Thoracic aorta (tissue), 2 donors: ENCODE measurements at regions not wholly inside any gene's neighbourhood (a gene's known extent, or its start where the extent isn't known, plus 50 kb on each side); places are given as distances from the start of the nearest gene placed in this dataset.

Experiments
- ATAC-seq: fragments of 150-250 bp; one replicate; pipeline ENCODE4 v1.8.0; 2017; ENCODE audit warnings: low read depth; ENCODE audit not compliant: insufficient number of reproducible peaks, low FRiP score
- DNase-seq: peaks from one replicate; pipeline ENCODE4 v3.0.0-alpha.2; 2020; ENCODE audit warnings: low spot score
- H3K27ac ChIP-seq, 2 donors: fragments of 200-600 bp; sonication (generic); 1 replicate in 1 of 2; 2 replicates in 1 of 2; pipeline ENCODE4 v1.5.1; 2016; ENCODE audit warnings: mild to moderate bottlenecking in 2 of 2, moderate library complexity in 2 of 2
- H3K27me3 ChIP-seq: fragments of 200-600 bp; sonication (generic); replicated peaks from 2 replicates; pipeline ENCODE4 v1.6.0; 2016; ENCODE audit warnings: mild to moderate bottlenecking; ENCODE audit not compliant: insufficient read depth
- H3K36me3 ChIP-seq: fragments of 200-600 bp; sonication (generic); one replicate; pipeline ENCODE4 v1.5.1; 2016
- H3K4me1 ChIP-seq, 2 donors: fragments of 200-600 bp; sonication (generic); 1 replicate in 1 of 2; 2 replicates in 1 of 2; pipeline versions ENCODE4 v1.5.1 to v1.6.0; 2016; ENCODE audit warnings: low read depth in 2 of 2, mild to moderate bottlenecking in 1 of 2; ENCODE audit not compliant: control insufficient read depth in 1 of 2
- H3K4me3 ChIP-seq: fragments of 200-600 bp; sonication (generic); 2 replicates; pipeline ENCODE4 v1.5.1; 2016; ENCODE audit warnings: mild to moderate bottlenecking
- H3K9me3 ChIP-seq: fragments of 200-600 bp; sonication (generic); 2 replicates; pipeline ENCODE4 v1.5.1; 2016
- TF ChIP-seq, protein P1 (sequence below): fragments of 200-600 bp; sonication (generic); IDR thresholded peaks from one replicate; pipeline ENCODE4 v1.5.1; 2019; ENCODE audit warnings: antibody characterized with exemption

DNA sequence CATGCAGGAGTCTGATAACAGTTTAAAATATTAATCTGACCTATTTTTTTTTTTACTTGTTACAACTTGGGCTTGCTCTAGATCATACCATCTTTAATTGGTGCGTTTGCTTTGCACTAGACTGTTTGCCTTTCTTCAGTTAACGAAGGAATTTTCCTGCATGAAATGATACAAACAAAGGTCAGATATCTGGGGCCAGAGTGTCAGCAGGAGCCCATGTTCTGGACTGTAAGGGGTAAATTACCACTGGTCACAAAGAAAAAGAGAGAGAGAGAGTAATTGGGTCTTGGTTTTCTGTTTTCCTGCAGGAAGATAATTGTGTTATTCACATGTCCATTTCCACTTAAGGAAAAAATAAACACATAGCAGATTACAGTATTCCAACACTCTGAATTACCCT, 399.4 kb upstream of the MARCKS start:
- no peaks in the 10 kb centered on the region for H3K9me3 ChIP-seq
- H3K4me3 ChIP-seq: no peak overlapping the region
- DNase-seq (no peak), ATAC-seq (no peak)
- TF ChIP-seq, protein P1, sequence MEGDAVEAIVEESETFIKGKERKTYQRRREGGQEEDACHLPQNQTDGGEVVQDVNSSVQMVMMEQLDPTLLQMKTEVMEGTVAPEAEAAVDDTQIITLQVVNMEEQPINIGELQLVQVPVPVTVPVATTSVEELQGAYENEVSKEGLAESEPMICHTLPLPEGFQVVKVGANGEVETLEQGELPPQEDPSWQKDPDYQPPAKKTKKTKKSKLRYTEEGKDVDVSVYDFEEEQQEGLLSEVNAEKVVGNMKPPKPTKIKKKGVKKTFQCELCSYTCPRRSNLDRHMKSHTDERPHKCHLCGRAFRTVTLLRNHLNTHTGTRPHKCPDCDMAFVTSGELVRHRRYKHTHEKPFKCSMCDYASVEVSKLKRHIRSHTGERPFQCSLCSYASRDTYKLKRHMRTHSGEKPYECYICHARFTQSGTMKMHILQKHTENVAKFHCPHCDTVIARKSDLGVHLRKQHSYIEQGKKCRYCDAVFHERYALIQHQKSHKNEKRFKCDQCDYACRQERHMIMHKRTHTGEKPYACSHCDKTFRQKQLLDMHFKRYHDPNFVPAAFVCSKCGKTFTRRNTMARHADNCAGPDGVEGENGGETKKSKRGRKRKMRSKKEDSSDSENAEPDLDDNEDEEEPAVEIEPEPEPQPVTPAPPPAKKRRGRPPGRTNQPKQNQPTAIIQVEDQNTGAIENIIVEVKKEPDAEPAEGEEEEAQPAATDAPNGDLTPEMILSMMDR: no peak
- H3K27ac ChIP-seq: no peak overlapping the region
- H3K36me3 ChIP-seq: no peaks in the 10 kb centered on the region
- no peaks in the 10 kb centered on the region for H3K27me3 ChIP-seq
- H3K4me1 ChIP-seq: no peaks in the 10 kb centered on the region

DNA sequence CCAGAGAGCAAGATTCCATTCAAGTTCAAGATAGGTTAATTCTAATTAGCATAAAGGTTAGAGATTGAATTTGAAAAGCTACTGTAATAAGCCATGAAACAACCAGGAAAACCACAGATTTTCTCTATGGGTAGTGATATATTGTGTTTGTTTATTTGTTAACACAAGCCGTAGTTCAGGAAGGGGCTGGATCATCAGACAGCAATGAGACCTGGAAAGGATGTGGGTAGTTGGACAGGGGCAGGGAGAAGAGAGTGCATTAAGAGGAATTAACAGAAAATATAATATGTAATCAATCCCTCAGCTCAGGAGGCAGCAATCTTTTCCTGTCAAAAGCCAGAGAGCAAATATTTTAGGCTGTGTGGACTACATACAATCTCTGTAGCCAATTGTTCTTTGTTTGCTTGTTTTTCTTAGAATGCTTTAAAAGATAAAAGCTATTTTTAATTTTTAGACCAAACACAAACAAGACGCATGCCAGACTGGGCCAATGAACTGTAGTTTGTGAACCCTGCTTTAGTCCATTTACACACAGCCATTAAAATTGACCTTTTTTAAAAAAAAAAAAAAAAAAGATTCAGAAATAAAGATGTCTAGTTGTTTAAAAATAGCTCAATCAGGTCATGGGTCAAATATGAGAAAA, 398.7 kb upstream of the MARCKS start:
- Histone ChIP-seq H3K36me3 (no peaks in the 10 kb centered on the region), H3K9me3 (no peaks in the 10 kb centered on the region), H3K4me3 (no peak overlapping the region), H3K27ac (no peak overlapping the region), H3K4me1 (no peaks in the 10 kb centered on the region), H3K27me3 (no peaks in the 10 kb centered on the region)
- ATAC-seq (no peak), DNase-seq (no peak)
- TF ChIP-seq, protein P1: no peak

DNA sequence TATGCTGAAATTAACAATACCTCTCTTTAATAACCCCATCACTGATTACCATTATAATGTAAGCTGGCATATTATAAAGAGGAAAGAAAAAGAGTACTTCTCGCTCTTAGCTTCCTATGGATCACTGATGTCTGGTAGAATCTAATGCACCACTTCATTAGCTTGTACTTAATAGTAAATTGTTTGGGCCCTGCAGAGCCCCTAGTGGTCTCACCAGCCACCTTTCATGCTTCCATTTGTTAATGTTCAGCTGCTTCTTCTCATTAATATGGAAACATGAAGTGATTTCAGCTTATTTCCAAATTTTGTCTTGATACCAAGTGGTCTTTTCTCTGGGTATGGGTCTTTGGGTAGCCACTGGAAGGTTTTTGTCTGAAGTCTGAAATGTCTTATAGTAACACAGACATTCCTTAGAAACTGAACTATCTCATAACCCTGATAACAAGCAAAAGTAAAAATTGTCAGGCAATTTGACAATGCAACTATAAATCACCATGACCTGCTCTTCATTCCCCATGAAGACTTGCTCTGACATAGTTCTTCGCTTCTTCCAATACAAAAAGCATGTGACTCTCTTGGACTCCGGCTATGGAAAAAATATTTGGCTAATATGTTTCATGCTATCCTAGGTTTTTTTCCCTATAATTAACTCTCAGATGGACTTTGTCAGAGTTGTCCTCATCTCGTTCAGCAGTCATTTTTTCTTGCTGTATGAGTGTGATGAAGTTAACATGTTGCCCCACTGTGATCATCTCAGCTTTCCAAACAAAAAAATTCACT, 395.8 kb upstream of the MARCKS start:
- Histone ChIP-seq H3K36me3 (no peaks in the 10 kb centered on the region), H3K27ac (no peak overlapping the region), H3K9me3 (no peaks in the 10 kb centered on the region), H3K4me1 (no peaks in the 10 kb centered on the region), H3K4me3 (no peak overlapping the region), H3K27me3 (no peaks in the 10 kb centered on the region)
- ATAC-seq (no peak), DNase-seq (no peak)
- TF ChIP-seq, protein P1: no peak

DNA sequence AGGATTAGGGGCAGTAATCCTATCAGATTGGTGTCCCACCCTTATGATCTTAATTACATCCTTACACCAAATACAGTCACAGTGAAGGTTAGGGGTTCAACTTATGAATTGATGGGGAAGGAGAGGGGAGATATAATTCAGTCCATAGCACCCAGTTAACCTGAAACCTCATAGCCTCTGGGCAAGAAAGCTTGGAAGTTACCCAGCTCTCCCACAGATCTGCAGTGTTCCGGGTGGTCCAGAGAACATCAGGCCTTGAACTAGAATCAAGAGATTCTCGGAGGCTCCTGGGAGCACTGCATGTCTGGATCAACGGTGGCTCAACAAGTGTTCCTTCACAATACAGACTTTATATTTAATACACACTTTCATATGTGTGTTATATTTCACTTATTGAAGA, 392.6 kb upstream of the MARCKS start:
- no peak for ATAC-seq
- Histone ChIP-seq H3K27me3 (no peaks in the 10 kb centered on the region), H3K4me3 (no peak overlapping the region), H3K36me3 (no peaks in the 10 kb centered on the region), H3K27ac (no peak overlapping the region), H3K4me1 (no peaks in the 10 kb centered on the region), H3K9me3 (no peaks in the 10 kb centered on the region)
- DNase-seq: no peak
- TF ChIP-seq, protein P1: no peak

DNA sequence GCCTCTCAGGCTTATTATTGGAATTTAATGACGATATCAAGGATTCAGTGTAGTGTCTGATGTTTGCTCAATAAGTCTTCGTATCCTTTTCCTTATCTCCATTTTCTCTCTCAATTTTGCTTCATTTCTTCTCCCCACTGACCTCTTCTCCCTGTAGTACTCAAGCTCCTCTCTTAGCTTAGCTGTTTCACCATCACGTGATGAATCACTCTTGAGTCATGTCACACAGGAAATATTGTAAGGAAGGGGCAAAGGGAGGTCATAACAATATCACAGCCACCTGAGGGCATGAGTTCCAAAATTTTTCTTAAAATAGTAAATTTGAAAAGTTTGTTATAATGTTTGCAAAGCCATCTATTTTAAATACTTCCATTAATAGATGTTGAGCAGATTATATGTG, 392.2 kb upstream of the MARCKS start:
- H3K9me3 ChIP-seq: no peaks in the 10 kb centered on the region
- no peak for ATAC-seq
- H3K27me3 ChIP-seq: no peaks in the 10 kb centered on the region

More for the DNA sequence above, 392.2 kb upstream of the MARCKS start:
- no peaks in the 10 kb centered on the region for H3K4me1 ChIP-seq
- H3K4me3 ChIP-seq: no peak overlapping the region
- peak; percentile 14 for DNase-seq
- no peaks in the 10 kb centered on the region for H3K36me3 ChIP-seq
- TF ChIP-seq, protein P1: no peak
- no peak overlapping the region for H3K27ac ChIP-seq
